Erythroblast (primary cell): ENCODE measurements at regions not wholly inside any gene's neighbourhood (a gene's known extent, or its start where the extent isn't known, plus 50 kb on each side); places are given as distances from the start of the nearest gene placed in this dataset.

Experiments used
- DNase-seq, 2 experiments: peaks; one replicate each; lab custom pipeline; 2025; lab: John Stamatoyannopoulos, UW
- GATA1 ChIP-seq: IDR thresholded peaks from 2 replicates; pipeline ENCODE4 v1.6.1; 2011; ENCODE audit warnings: low read depth, mild to moderate bottlenecking, control low read depth, low read length, moderate library complexity
- POLR2A ChIP-seq: IDR thresholded peaks from 2 replicates; pipeline ENCODE4 v1.6.1; 2011; ENCODE audit warnings: mild to moderate bottlenecking, low read length

GRCh38 chr4:66662620-66663019, 882.7 kb downstream of the CENPC start:
- no peak for DNase-seq

GRCh38 chr4:66658809-66659208, 886.5 kb downstream of the CENPC start:
- no peak for DNase-seq
- TF ChIP-seq GATA1 (no peak), POLR2A (no peak)

More at GRCh38 chr4:66662620-66663019, 882.7 kb downstream of the CENPC start:
- TF ChIP-seq GATA1 = no peak
- TF ChIP-seq POLR2A = no peak

- TF ChIP-seq POLR2A (no peak), GATA1 (no peak)
- no peak for DNase-seq
These were observed 889.8 kb downstream of the CENPC start for GRCh38 chr4:66655505-66655904.

GRCh38 chr4:66653937-66654336, 891.4 kb downstream of the CENPC start:
- TF ChIP-seq GATA1 (no peak), POLR2A (no peak)
- DNase-seq = no peak

GRCh38 chr4:66649236-66649635, 896.1 kb downstream of the CENPC start:
- no peak for DNase-seq
- TF ChIP-seq GATA1 (no peak), POLR2A (no peak)

GRCh38 chr4:66647926-66648325, 897.4 kb downstream of the CENPC start:
- TF ChIP-seq POLR2A = no peak
- DNase-seq = no peak

- DNase-seq = no peak
- no peak for TF ChIP-seq GATA1
- TF ChIP-seq POLR2A = no peak
These were observed 897.8 kb downstream of the CENPC start for GRCh38 chr4:66647476-66647875.

- DNase-seq = no peak
These were observed 904.9 kb downstream of the CENPC start for GRCh38 chr4:66640233-66640990.

GRCh38 chr4:66639361-66639760, 905.9 kb downstream of the CENPC start:
- DNase-seq = no peak
- no peak for TF ChIP-seq GATA1
- no peak for TF ChIP-seq POLR2A

More at GRCh38 chr4:66640233-66640990, 904.9 kb downstream of the CENPC start:
- TF ChIP-seq GATA1 (no peak), POLR2A (no peak)

GRCh38 chr4:66636349-66636748, 909.0 kb downstream of the CENPC start:
- DNase-seq = no peak
- no peak for TF ChIP-seq POLR2A
- no peak for TF ChIP-seq GATA1

- no peak for TF ChIP-seq GATA1
- no peak for TF ChIP-seq POLR2A
- no peak for DNase-seq
These were observed 911.8 kb downstream of the CENPC start for GRCh38 chr4:66633477-66633876.

- DNase-seq = no peak
These were observed 915.4 kb downstream of the CENPC start for GRCh38 chr4:66629927-66630326.

GRCh38 chr4:66628146-66628545, 917.2 kb downstream of the CENPC start:
- TF ChIP-seq GATA1 = no peak
- TF ChIP-seq POLR2A = no peak
- no peak for DNase-seq

More at GRCh38 chr4:66629927-66630326, 915.4 kb downstream of the CENPC start:
- TF ChIP-seq POLR2A = no peak
- no peak for TF ChIP-seq GATA1

GRCh38 chr4:66625480-66625879, 919.8 kb downstream of the CENPC start:
- no peak for DNase-seq
- no peak for TF ChIP-seq POLR2A
- TF ChIP-seq GATA1 = no peak

- TF ChIP-seq POLR2A = no peak
- TF ChIP-seq GATA1 = no peak
- no peak for DNase-seq
These were observed 931.7 kb downstream of the CENPC start for GRCh38 chr4:66613591-66613990.

- DNase-seq = no peak
- TF ChIP-seq GATA1 (no peak), POLR2A (no peak)
These were observed 936.3 kb downstream of the CENPC start for GRCh38 chr4:66609014-66609413.
